Activated CD4-positive, alpha-beta T cell treated with anti-CD3 and anti-CD28 coated beads for 36 hours (primary cell): ENCODE measurements at regions not wholly inside any gene's neighbourhood (a gene's known extent, or its start where the extent isn't known, plus 50 kb on each side); places are given as distances from the start of the nearest gene placed in this dataset.

Experiments
- ATAC-seq: fragments of 200-7000 bp; cut with Tn5 transposase; one replicate; pipeline ENCODE4 v1.10.0; 2021; ENCODE audit warnings: mild to moderate bottlenecking, moderate library complexity
- CTCF ChIA-PET: fragments of 350-600 bp; sonication (Branson Sonifier 250); formaldehyde crosslinking; loops from one replicate; lab custom pipeline; 2021; ENCODE audit warnings: antibody characterized with exemption; lab: Charles Lee
- POLR2A ChIA-PET: fragments of 350-600 bp; sonication (Branson Sonifier 250); formaldehyde crosslinking; loops from one replicate; lab custom pipeline; 2021; ENCODE audit warnings: antibody characterized with exemption, inconsistent platforms; lab: Charles Lee
- DNase-seq: peaks from one replicate; pipeline ENCODE4 v3.0.0-alpha.2; 2020
- H3K27ac Mint-ChIP-seq: one replicate; pipeline ENCODE4 v1.8.0; 2021; ENCODE audit warnings: mixed read lengths
- H3K27me3 Mint-ChIP-seq: one replicate; pipeline ENCODE4 v1.8.0; 2021; ENCODE audit warnings: mixed read lengths
- H3K36me3 Mint-ChIP-seq: one replicate; pipeline ENCODE4 v1.8.0; 2021; ENCODE audit warnings: low read depth, mixed read lengths
- H3K4me1 Mint-ChIP-seq: one replicate; pipeline ENCODE4 v1.8.0; 2021; ENCODE audit warnings: mixed read lengths
- H3K4me3 Mint-ChIP-seq: one replicate; pipeline ENCODE4 v1.8.0; 2021; ENCODE audit warnings: mild to moderate bottlenecking, moderate library complexity, mixed read lengths
- H3K9me3 Mint-ChIP-seq: one replicate; pipeline ENCODE4 v1.8.0; 2021; ENCODE audit warnings: low read depth, mixed read lengths
- intact Hi-C, 2 experiments: fragments of 100-400 bp; cut with DNase I in 1 of 2; cut with micrococcal nuclease in 1 of 2; formaldehyde crosslinking; loops; one replicate each; pipeline versions ENCODE4 v1.14.2 to v1.15.1; 2022 to 2024; cut with DNase I, micrococcal nuclease

- DNase-seq, result no peak
- CTCF ChIA-PET, result interaction anchor here (0.7 to 1.5 kb wide), 2 partner anchors 24 to 1596 kb away, joined by 3 to 4 read pairs; no protein-coding TSS in a partner anchor
- no peaks in the 10 kb centered on the region for H3K4me1 Mint-ChIP-seq
Measured at GRCh38 chr13:110794209-110794608, 80.7 kb downstream of the ING1 start.

GRCh38 chr13:110797230-110797877 lies 83.9 kb downstream of the ING1 start:
- peaks cover 38% of the 10 kb centered on the region for H3K27me3 Mint-ChIP-seq
- peaks cover 8% of the 10 kb centered on the region for H3K4me1 Mint-ChIP-seq
- H3K4me3 Mint-ChIP-seq, result no peak overlapping the region
- CTCF ChIA-PET, result interaction anchor here (0.6 to 1.1 kb wide), 2 partner anchors 15 to 44 kb away, joined by 3 read pairs; no protein-coding TSS in a partner anchor
- H3K9me3 Mint-ChIP-seq, result peaks cover 7% of the 10 kb centered on the region
- POLR2A ChIA-PET, result no interaction called here
- H3K27ac Mint-ChIP-seq, result no peak overlapping the region
- ATAC-seq, result no peak
- intact Hi-C loops, result no loop called here
- no peak for DNase-seq
- peaks cover 3% of the 10 kb centered on the region for H3K36me3 Mint-ChIP-seq

More at GRCh38 chr13:110794209-110794608, 80.7 kb downstream of the ING1 start:
- H3K36me3 Mint-ChIP-seq, result peaks cover 4% of the 10 kb centered on the region
- intact Hi-C loops, result no loop called here
- no peak for ATAC-seq
- H3K27me3 Mint-ChIP-seq, result peaks cover 20% of the 10 kb centered on the region
- H3K4me3 Mint-ChIP-seq, result no peak overlapping the region
- POLR2A ChIA-PET, result no interaction called here
- peaks cover 18% of the 10 kb centered on the region for H3K9me3 Mint-ChIP-seq
- H3K27ac Mint-ChIP-seq, result no peak overlapping the region

- Mint-ChIP-seq H3K27me3 (peaks cover 38% of the 10 kb centered on the region), H3K4me3 (no peak overlapping the region), H3K36me3 (no peaks in the 10 kb centered on the region), H3K27ac (no peak overlapping the region), H3K4me1 (peaks cover 8% of the 10 kb centered on the region), H3K9me3 (peaks cover 4% of the 10 kb centered on the region)
- DNase-seq (no peak), ATAC-seq (no peak)
- ChIA-PET POLR2A (no interaction called here), CTCF (interaction anchor here (0.6 to 1.1 kb wide), 2 partner anchors 16 to 45 kb away, joined by 3 read pairs; no protein-coding TSS in a partner anchor)
- intact Hi-C loops, result no loop called here
Measured at GRCh38 chr13:110798081-110798994, 84.8 kb downstream of the ING1 start.

- Mint-ChIP-seq H3K27ac (no peak overlapping the region), H3K36me3 (no peaks in the 10 kb centered on the region)
- intact Hi-C loops, result no loop called here
Measured at GRCh38 chr13:110799246-110800236, 86.0 kb downstream of the ING1 start.

GRCh38 chr13:110801044-110801443 lies 87.5 kb downstream of the ING1 start:
- Mint-ChIP-seq H3K36me3 (no peaks in the 10 kb centered on the region), H3K9me3 (no peaks in the 10 kb centered on the region), H3K4me3 (no peak overlapping the region), H3K27me3 (peaks cover 41% of the 10 kb centered on the region), H3K27ac (no peak overlapping the region), H3K4me1 (peaks cover 8% of the 10 kb centered on the region)
- CTCF ChIA-PET, result interaction anchor here (0.6 to 2.5 kb wide), 4 partner anchors 17 to 170 kb away, joined by 3 to 10 read pairs (median 3); no protein-coding TSS in a partner anchor
- ATAC-seq, result peak; percentile 42
- peak; percentile 25 for DNase-seq
- intact Hi-C loops, result no loop called here
- POLR2A ChIA-PET, result no interaction called here

More at GRCh38 chr13:110799246-110800236, 86.0 kb downstream of the ING1 start:
- no peak for ATAC-seq
- POLR2A ChIA-PET, result interaction anchor here (0.6 kb wide), 1 partner anchor 54 kb away, joined by 3 read pairs; no protein-coding TSS in a partner anchor
- CTCF ChIA-PET, result interaction anchor here (0.6 to 2.5 kb wide), 3 partner anchors 19 to 236 kb away, joined by 3 to 10 read pairs (median 5); no protein-coding TSS in a partner anchor
- Mint-ChIP-seq H3K27me3 (peaks cover 41% of the 10 kb centered on the region), H3K4me3 (peak overlapping the region; percentile 19), H3K9me3 (peaks cover 3% of the 10 kb centered on the region), H3K4me1 (peaks cover 8% of the 10 kb centered on the region)
- DNase-seq, result no peak

GRCh38 chr13:110802260-110802659 lies 88.8 kb downstream of the ING1 start:
- H3K4me1 Mint-ChIP-seq, result peaks cover 8% of the 10 kb centered on the region
- CTCF ChIA-PET, result interaction anchor here (1.1 to 2.5 kb wide), 2 partner anchors 16 to 61 kb away, joined by 4 to 10 read pairs; no protein-coding TSS in a partner anchor
- POLR2A ChIA-PET, result no interaction called here
- H3K27ac Mint-ChIP-seq, result no peak overlapping the region
- DNase-seq (no peak), ATAC-seq (no peak)
- intact Hi-C loops, result no loop called here
- H3K9me3 Mint-ChIP-seq, result no peaks in the 10 kb centered on the region
- peaks cover 38% of the 10 kb centered on the region for H3K27me3 Mint-ChIP-seq
- H3K36me3 Mint-ChIP-seq, result no peaks in the 10 kb centered on the region
- no peak overlapping the region for H3K4me3 Mint-ChIP-seq

- ATAC-seq (no peak), DNase-seq (no peak)
- POLR2A ChIA-PET, result no interaction called here
- H3K9me3 Mint-ChIP-seq, result no peaks in the 10 kb centered on the region
- intact Hi-C loops, result no loop called here
- peaks cover 33% of the 10 kb centered on the region for H3K27me3 Mint-ChIP-seq
- H3K4me3 Mint-ChIP-seq, result no peak overlapping the region
- no peaks in the 10 kb centered on the region for H3K36me3 Mint-ChIP-seq
- H3K4me1 Mint-ChIP-seq, result peaks cover 7% of the 10 kb centered on the region
- CTCF ChIA-PET, result interaction anchor here (1.3 kb wide), 1 partner anchor 12 kb away, joined by 4 read pairs; no protein-coding TSS in a partner anchor
- H3K27ac Mint-ChIP-seq, result no peak overlapping the region
Measured at GRCh38 chr13:110806636-110807035, 93.1 kb downstream of the ING1 start.

- Mint-ChIP-seq H3K27ac (no peak overlapping the region), H3K4me1 (peaks cover 13% of the 10 kb centered on the region), H3K9me3 (no peaks in the 10 kb centered on the region), H3K4me3 (no peak overlapping the region), H3K36me3 (no peaks in the 10 kb centered on the region), H3K27me3 (peaks cover 37% of the 10 kb centered on the region)
- intact Hi-C loops, result no loop called here
- ChIA-PET POLR2A (no interaction called here), CTCF (interaction anchor here (0.6 to 1.3 kb wide), 2 partner anchors 11 to 263 kb away, joined by 3 to 4 read pairs; no protein-coding TSS in a partner anchor)
- ATAC-seq (no peak), DNase-seq (no peak)
Measured at GRCh38 chr13:110807546-110807945, 94.0 kb downstream of the ING1 start.

GRCh38 chr13:110808138-110808537 lies 94.6 kb downstream of the ING1 start:
- intact Hi-C loops, result no loop called here
- ChIA-PET CTCF (no interaction called here), POLR2A (no interaction called here)
- DNase-seq, result no peak
- no peaks in the 10 kb centered on the region for H3K36me3 Mint-ChIP-seq
- H3K27ac Mint-ChIP-seq, result no peak overlapping the region
- no peak for ATAC-seq
- no peaks in the 10 kb centered on the region for H3K9me3 Mint-ChIP-seq
- H3K4me3 Mint-ChIP-seq, result no peak overlapping the region
- peaks cover 38% of the 10 kb centered on the region for H3K27me3 Mint-ChIP-seq
- H3K4me1 Mint-ChIP-seq, result peaks cover 14% of the 10 kb centered on the region

- DNase-seq, result no peak
- peaks cover 41% of the 10 kb centered on the region for H3K27me3 Mint-ChIP-seq
- no peak overlapping the region for H3K27ac Mint-ChIP-seq
Measured at GRCh38 chr13:110809871-110810486, 96.5 kb downstream of the ING1 start.

More at GRCh38 chr13:110809871-110810486, 96.5 kb downstream of the ING1 start:
- H3K36me3 Mint-ChIP-seq, result no peaks in the 10 kb centered on the region
- ChIA-PET CTCF (interaction anchor here (0.5 kb wide), 1 partner anchor 320 kb away, joined by 3 read pairs; no protein-coding TSS in a partner anchor), POLR2A (no interaction called here)
- no peak overlapping the region for H3K4me3 Mint-ChIP-seq
- ATAC-seq, result no peak
- intact Hi-C loops, result no loop called here
- peaks cover 14% of the 10 kb centered on the region for H3K4me1 Mint-ChIP-seq
- H3K9me3 Mint-ChIP-seq, result no peaks in the 10 kb centered on the region
